RWPE1 (cell line): ENCODE measurements at regions not wholly inside any gene's neighbourhood (a gene's known extent, or its start where the extent isn't known, plus 50 kb on each side); places are given as distances from the start of the nearest gene placed in this dataset.
"Not testable (repeated sequence)": the region's sequence is repeated elsewhere in the genome, so short reads cannot be mapped to it uniquely, and the experiment has no call there.

Experiments used
- CTCF ChIA-PET: fragments of 350-600 bp; sonication (Branson Sonifier 250); formaldehyde crosslinking; extraction: SDS; loops from one replicate; lab custom pipeline; 2021; lab: Yijun Ruan, JAX
- POLR2A ChIA-PET: fragments of 400-600 bp; formaldehyde crosslinking; extraction: SDS; loops from one replicate; lab custom pipeline; 2020; ENCODE audit warnings: antibody characterized with exemption; ENCODE audit not compliant: low non-redundant PET; lab: Yijun Ruan, JAX
- DNase-seq: peaks from one replicate; pipeline ENCODE4 v3.0.0; 2012; ENCODE audit warnings: low spot score
- H3K27ac ChIP-seq: fragments of 450-650 bp; 2 replicates; pipeline ENCODE4 v1.5.1; 2017
- CTCF ChIP-seq: fragments of 450-650 bp; conservative IDR thresholded peaks from 2 replicates; pipeline ENCODE4 v1.5.1; 2017; ENCODE audit warnings: low read depth, mild to moderate bottlenecking

GRCh38 chr7:109476409-109476808 lies 906.7 kb downstream of the DNAJB9 start:
- CTCF ChIA-PET, result no interaction called here

GRCh38 chr7:109479388-109479787 lies 909.7 kb downstream of the DNAJB9 start:
- ChIA-PET POLR2A (no interaction called here), CTCF (interaction anchor here (0.5 kb wide), 1 partner anchor 417 kb away, joined by 3 read pairs; no protein-coding TSS in a partner anchor)
- no peak for DNase-seq
- H3K27ac ChIP-seq, result no peak overlapping the region
- TF ChIP-seq CTCF, result no peak

More at GRCh38 chr7:109476409-109476808, 906.7 kb downstream of the DNAJB9 start:
- H3K27ac ChIP-seq, result no peak overlapping the region
- POLR2A ChIA-PET, result no interaction called here
- no peak for TF ChIP-seq CTCF
- no peak for DNase-seq

- CTCF ChIA-PET, DNase-seq, H3K27ac ChIP-seq, POLR2A ChIA-PET: not testable (repeated sequence)
Observed at GRCh38 chr7:109490607-109491006, 920.9 kb downstream of the DNAJB9 start.

- no peak for TF ChIP-seq CTCF
- H3K27ac ChIP-seq, result no peak overlapping the region
- ChIA-PET CTCF (interaction anchor here (0.7 kb wide), 1 partner anchor 923 kb away, joined by 8 read pairs; no protein-coding TSS in a partner anchor), POLR2A (no interaction called here)
- DNase-seq, result no peak
Observed at GRCh38 chr7:109497053-109497452, 927.4 kb downstream of the DNAJB9 start.

GRCh38 chr7:109498131-109498530 lies 928.5 kb downstream of the DNAJB9 start:
- ChIA-PET CTCF (interaction anchor here (0.5 kb wide), 1 partner anchor 88 kb away, joined by 3 read pairs; no protein-coding TSS in a partner anchor), POLR2A (no interaction called here)
- TF ChIP-seq CTCF, result no peak
- DNase-seq, result no peak
- no peak overlapping the region for H3K27ac ChIP-seq

- no peak for TF ChIP-seq CTCF
- no peak for DNase-seq
- ChIA-PET CTCF (no interaction called here), POLR2A (no interaction called here)
- no peak overlapping the region for H3K27ac ChIP-seq
Observed at GRCh38 chr7:109503421-109503820, 933.7 kb downstream of the DNAJB9 start.

- no peak for DNase-seq
- POLR2A ChIA-PET, result no interaction called here
- no peak for TF ChIP-seq CTCF
- CTCF ChIA-PET, result no interaction called here
- no peak overlapping the region for H3K27ac ChIP-seq
Observed at GRCh38 chr7:109522585-109522984, 952.9 kb downstream of the DNAJB9 start.
